IMR-90 (cell line): ENCODE measurements at regions not wholly inside any gene's neighbourhood (a gene's known extent, or its start where the extent isn't known, plus 50 kb on each side); places are given as distances from the start of the nearest gene placed in this dataset.

ENCODE experiments used
- ATAC-seq: fragments of 200-7000 bp; cut with Tn5 transposase; 2 replicates; pipeline ENCODE4 v1.9.1; 2020; ENCODE audit warnings: low read depth, mild to moderate bottlenecking, moderate library complexity
- BruUV-seq: library from RNA; stranded (reverse); fragments of 400-500 nt; replicated peaks from 2 replicates; lab custom pipeline; 2021; lab: Mats Ljungman, UMichigan
- CTCF ChIA-PET: fragments of 300-600 bp; formaldehyde crosslinking; extraction: SDS; loops from one replicate; lab custom pipeline; 2021; ENCODE audit warnings: antibody characterized with exemption; lab: Yijun Ruan, JAX
- POLR2A ChIA-PET: fragments of 300-600 bp; sonication (Branson Sonifier 250); formaldehyde crosslinking; loops from one replicate; lab custom pipeline; 2022; ENCODE audit warnings: antibody characterized with exemption; ENCODE audit not compliant: unreplicated experiment; lab: Charles Lee
- DNase-seq: peaks from one replicate; pipeline ENCODE4 v3.0.0; 2013
- H2AFZ ChIP-seq: replicated peaks from 2 replicates; pipeline ENCODE3; 2013; ENCODE audit warnings: low read length, mild to moderate bottlenecking; ENCODE audit not compliant: poor library complexity
- H2AK5ac ChIP-seq: 2 replicates; pipeline ENCODE4 v1.6.1; 2013; ENCODE audit warnings: low read depth, low read length, inconsistent platforms
- H2AK9ac ChIP-seq: replicated peaks from 2 replicates; pipeline ENCODE3; 2013; ENCODE audit warnings: mild to moderate bottlenecking, low read depth, low read length, moderate library complexity; ENCODE audit not compliant: poor library complexity
- H2BK120ac ChIP-seq: 2 replicates; pipeline ENCODE4 v1.6.1; 2013; ENCODE audit warnings: low read depth, low read length, inconsistent platforms
- H2BK15ac ChIP-seq: 3 replicates; pipeline ENCODE4 v1.6.1; 2013; ENCODE audit warnings: low read depth, low read length, inconsistent platforms
- H2BK20ac ChIP-seq: 2 replicates; pipeline ENCODE4 v1.6.1; 2013; ENCODE audit warnings: low read depth, mild to moderate bottlenecking, inconsistent platforms, low read length, moderate library complexity
- H2BK5ac ChIP-seq: 2 replicates; pipeline ENCODE4 v1.6.1; 2013; ENCODE audit warnings: mild to moderate bottlenecking, low read depth, low read length, inconsistent platforms; ENCODE audit not compliant: poor library complexity, severe bottlenecking
- H3K14ac ChIP-seq: replicated peaks from 2 replicates; pipeline ENCODE4 v1.6.1; 2013; ENCODE audit warnings: low read depth, low read length, inconsistent platforms
- H3K18ac ChIP-seq: 2 replicates; pipeline ENCODE4 v1.6.1; 2013; ENCODE audit warnings: low read depth, low read length, control low read depth
- H3K23ac ChIP-seq: 2 replicates; pipeline ENCODE4 v1.6.1; 2013; ENCODE audit warnings: low read depth, low read length, inconsistent platforms
- H3K27ac ChIP-seq: 2 replicates; pipeline ENCODE4 v1.5.1; 2013; ENCODE audit warnings: mild to moderate bottlenecking, control low read depth, low read length; ENCODE audit not compliant: insufficient read depth
- H3K27me3 ChIP-seq: 2 replicates; pipeline ENCODE4 v1.6.1; 2013; ENCODE audit warnings: low read length; ENCODE audit not compliant: control insufficient read depth, insufficient read depth
- H3K36me3 ChIP-seq: 2 replicates; pipeline ENCODE4 v1.6.1; 2013; ENCODE audit warnings: low read length, mixed read lengths; ENCODE audit not compliant: control insufficient read depth, insufficient read depth
- H3K4ac ChIP-seq: 2 replicates; pipeline ENCODE4 v1.6.1; 2013; ENCODE audit warnings: low read depth, low read length, inconsistent platforms
- H3K4me1 ChIP-seq: 2 replicates; pipeline ENCODE4 v1.6.1; 2013; ENCODE audit warnings: low read length, mixed read lengths; ENCODE audit not compliant: control insufficient read depth, insufficient read depth
- H3K4me2 ChIP-seq: 2 replicates; pipeline ENCODE4 v1.6.1; 2013; ENCODE audit warnings: low read depth, mild to moderate bottlenecking, control low read depth, low read length, moderate library complexity
- H3K4me3 ChIP-seq: 2 replicates; pipeline ENCODE4 v1.5.1; 2013; ENCODE audit warnings: low read depth, mild to moderate bottlenecking, control low read depth, low read length, moderate library complexity; ENCODE audit not compliant: insufficient read depth
- H3K56ac ChIP-seq: 2 replicates; pipeline ENCODE4 v1.6.1; 2013; ENCODE audit warnings: low read length, inconsistent platforms; ENCODE audit not compliant: insufficient read depth; ENCODE audit errors: extremely low read depth
- H3K79me1 ChIP-seq, 2 experiments: 2 replicates each; pipeline ENCODE4 v1.6.1; 2013; ENCODE audit warnings: low read length in 2 of 2, inconsistent platforms in 1 of 2, low read depth in 1 of 2
- H3K9ac ChIP-seq: 2 replicates; pipeline ENCODE4 v1.6.1; 2013; ENCODE audit warnings: low read depth, low read length, control low read depth
- H3K9me1 ChIP-seq: 2 replicates; pipeline ENCODE4 v1.6.1; 2013; ENCODE audit warnings: low read length, inconsistent platforms; ENCODE audit not compliant: insufficient read depth
- H3K9me3 ChIP-seq: 2 replicates; pipeline ENCODE4 v1.6.1; 2013; ENCODE audit warnings: low read length; ENCODE audit not compliant: control insufficient read depth, insufficient read depth
- H4K20me1 ChIP-seq: 2 replicates; pipeline ENCODE4 v1.6.1; 2013; ENCODE audit warnings: low read length, inconsistent platforms; ENCODE audit not compliant: insufficient read depth
- H4K5ac ChIP-seq: 2 replicates; pipeline ENCODE4 v1.6.1; 2013; ENCODE audit warnings: mild to moderate bottlenecking, low read depth, low read length, control low read depth
- H4K8ac ChIP-seq, 2 experiments: 2 replicates each; pipeline ENCODE4 v1.6.1; 2013; ENCODE audit warnings: low read depth in 2 of 2, low read length in 2 of 2, control low read depth in 1 of 2, inconsistent platforms in 1 of 2
- H4K91ac ChIP-seq: 2 replicates; pipeline ENCODE4 v1.6.1; 2013; ENCODE audit warnings: low read depth, low read length, inconsistent platforms; ENCODE audit not compliant: insufficient read depth
- BHLHE40 ChIP-seq: fragments of 150-350 bp; IDR thresholded peaks from 2 replicates; pipeline ENCODE4 v1.6.1; 2016; ENCODE audit warnings: mild to moderate bottlenecking, low read depth, low read length
- CEBPB ChIP-seq: IDR thresholded peaks from 2 replicates; pipeline ENCODE4 v1.6.1; 2012; ENCODE audit warnings: low read depth, low read length, improper control_type of control experiment
- CHD1 ChIP-seq: IDR thresholded peaks from 2 replicates; pipeline ENCODE4 v1.6.1; 2012; ENCODE audit warnings: low read depth, low read length, improper control_type of control experiment
- ELK1 ChIP-seq: fragments of 150-350 bp; IDR thresholded peaks from 2 replicates; pipeline ENCODE4 v1.6.1; 2016; ENCODE audit warnings: low read depth, mild to moderate bottlenecking, low read length, moderate library complexity, borderline replicate concordance
- FOS ChIP-seq: fragments of 150-350 bp; IDR thresholded peaks from 2 replicates; pipeline ENCODE4 v1.6.1; 2016; ENCODE audit warnings: low read depth, low read length
- MAFK ChIP-seq: IDR thresholded peaks from 2 replicates; pipeline ENCODE4 v1.6.1; 2012; ENCODE audit warnings: low read depth, low read length, improper control_type of control experiment
- MAZ ChIP-seq: IDR thresholded peaks from 2 replicates; pipeline ENCODE4 v1.6.1; 2012; ENCODE audit warnings: low read depth, mild to moderate bottlenecking, low read length, improper control_type of control experiment, moderate library complexity, borderline replicate concordance
- MXI1 ChIP-seq: IDR thresholded peaks from 2 replicates; pipeline ENCODE4 v1.6.1; 2012; ENCODE audit warnings: low read depth, mild to moderate bottlenecking, low read length, moderate library complexity, borderline replicate concordance
- NFE2L2 ChIP-seq: fragments of 150-350 bp; IDR thresholded peaks from 2 replicates; pipeline ENCODE4 v1.6.1; 2016; ENCODE audit warnings: low read depth, mild to moderate bottlenecking, low read length
- POLR2A ChIP-seq: IDR thresholded peaks from 2 replicates; pipeline ENCODE4 v1.6.1; 2012; ENCODE audit warnings: mild to moderate bottlenecking, low read depth, low read length
- RAD21 ChIP-seq: IDR thresholded peaks from 2 replicates; pipeline ENCODE4 v1.6.1; 2012; ENCODE audit warnings: low read length, improper control_type of control experiment
- RCOR1 ChIP-seq: IDR thresholded peaks from 2 replicates; pipeline ENCODE4 v1.6.1; 2012; ENCODE audit warnings: mild to moderate bottlenecking, low read length, improper control_type of control experiment; ENCODE audit not compliant: insufficient replicate concordance
- RFX5 ChIP-seq: IDR thresholded peaks from 2 replicates; pipeline ENCODE4 v1.8.0; 2012; ENCODE audit warnings: low read depth, mild to moderate bottlenecking, low read length, moderate library complexity
- SMC3 ChIP-seq: fragments of 150-350 bp; IDR thresholded peaks from 2 replicates; pipeline ENCODE4 v1.6.1; 2016; ENCODE audit warnings: low read depth, mild to moderate bottlenecking, antibody characterized with exemption, low read length, moderate library complexity
- WGBS, 2 experiments: methylation state at CpG; one replicate each; pipeline versions ENCODE4 v1.1.5 to v1.1.7; 2013; ENCODE audit warnings: missing lambda C conversion rate in 2 of 2; ENCODE audit not compliant: insufficient read length in 1 of 2; ENCODE audit errors: extremely low coverage in 2 of 2; 5-methylcytosine and 5-hydroxymethylcytosine counted together
- dilution Hi-C: fragments of 300-500 bp; cut with HindIII; formaldehyde crosslinking; loops from one replicate; pipeline ENCODE4 v1.14.3; 2018; ENCODE audit warnings: low sequenced_read_pairs; ENCODE audit not compliant: unreplicated experiment
- in situ Hi-C: fragments of 300-500 bp; cut with MboI; formaldehyde crosslinking; loops from 3 replicates; pipeline ENCODE4 v1.14.3; 2019; ENCODE audit warnings: low sequenced_read_pairs, inconsistent platforms, mixed read lengths
- intact Hi-C: fragments of 100-400 bp; cut with micrococcal nuclease; formaldehyde crosslinking; loops from 2 replicates; pipeline ENCODE4 v1.10.0; 2022
- TF ChIP-seq, protein P1 (sequence below): conservative IDR thresholded peaks from 2 replicates; pipeline ENCODE4 v1.5.1; 2012; ENCODE audit warnings: mild to moderate bottlenecking, low read depth, low read length, improper control_type of control experiment
- TF ChIP-seq, protein P2 (sequence below): fragments of 150-350 bp; IDR thresholded peaks from 2 replicates; pipeline ENCODE4 v1.6.1; 2017; ENCODE audit warnings: mild to moderate bottlenecking, antibody characterized with exemption, low read length, low read depth

- dilution Hi-C loops = no loop called here
- in situ Hi-C loops = loop anchor here (25.0 kb wide), 1 partner anchor 273 kb away; no protein-coding TSS in a partner anchor
- WGBS, 2 experiments = 82% methylated on average over 1 of the region's 1 CpG; no CpG with 5 or more reads in 1 of the 2 experiments
Measured at GRCh38 chr2:165010556-165010955, 55.2 kb upstream of the SLC38A11 start.

More at GRCh38 chr2:165010556-165010955, 55.2 kb upstream of the SLC38A11 start:
- H3K4me3 ChIP-seq = no peak overlapping the region
- H2BK15ac ChIP-seq = no peak overlapping the region
- no peak overlapping the region for H2BK5ac ChIP-seq
- no peak overlapping the region for H3K23ac ChIP-seq
- H3K36me3 ChIP-seq = no peaks in the 10 kb centered on the region
- H3K27ac ChIP-seq = no peak overlapping the region
- no peak overlapping the region for H3K56ac ChIP-seq
- peaks cover 4% of the 10 kb centered on the region; the same call in 1 of the 2 replicates for H3K27me3 ChIP-seq
- H3K4me1 ChIP-seq = no peaks in the 10 kb centered on the region
- H4K5ac ChIP-seq = no peak overlapping the region
- ChIA-PET POLR2A (no interaction called here), CTCF (no interaction called here)
- H2BK20ac ChIP-seq = no peak overlapping the region
- no peaks in the 10 kb centered on the region for H3K79me1 ChIP-seq
- H3K18ac ChIP-seq = no peak overlapping the region
- no peaks in the 10 kb centered on the region for H4K20me1 ChIP-seq
- intact Hi-C loops = no loop called here
- H3K14ac ChIP-seq = no peak overlapping the region
- H4K8ac ChIP-seq = no peak overlapping the region
- H2AK9ac ChIP-seq = no peak overlapping the region
- no peak overlapping the region for H3K9ac ChIP-seq
- H3K9me3 ChIP-seq = no peaks in the 10 kb centered on the region
- no peak overlapping the region for H2AFZ ChIP-seq
- H3K4me2 ChIP-seq = no peak overlapping the region
- no TSS peak for BruUV-seq
- ATAC-seq (no peak), DNase-seq (no peak)
- no peak overlapping the region for H2AK5ac ChIP-seq
- H3K4ac ChIP-seq = no peak overlapping the region
- no peaks in the 10 kb centered on the region for H3K9me1 ChIP-seq
- no peak overlapping the region for H4K91ac ChIP-seq
- H2BK120ac ChIP-seq = no peak overlapping the region
- TF ChIP-seq ELK1 (no peak), NFE2L2 (no peak), CEBPB (no peak), MAZ (no peak), CHD1 (no peak), RAD21 (no peak), MAFK (no peak), FOS (no peak), BHLHE40 (no peak), MXI1 (no peak), RFX5 (no peak), SMC3 (no peak), RCOR1 (no peak), POLR2A (no peak)
- TF ChIP-seq, protein P1, sequence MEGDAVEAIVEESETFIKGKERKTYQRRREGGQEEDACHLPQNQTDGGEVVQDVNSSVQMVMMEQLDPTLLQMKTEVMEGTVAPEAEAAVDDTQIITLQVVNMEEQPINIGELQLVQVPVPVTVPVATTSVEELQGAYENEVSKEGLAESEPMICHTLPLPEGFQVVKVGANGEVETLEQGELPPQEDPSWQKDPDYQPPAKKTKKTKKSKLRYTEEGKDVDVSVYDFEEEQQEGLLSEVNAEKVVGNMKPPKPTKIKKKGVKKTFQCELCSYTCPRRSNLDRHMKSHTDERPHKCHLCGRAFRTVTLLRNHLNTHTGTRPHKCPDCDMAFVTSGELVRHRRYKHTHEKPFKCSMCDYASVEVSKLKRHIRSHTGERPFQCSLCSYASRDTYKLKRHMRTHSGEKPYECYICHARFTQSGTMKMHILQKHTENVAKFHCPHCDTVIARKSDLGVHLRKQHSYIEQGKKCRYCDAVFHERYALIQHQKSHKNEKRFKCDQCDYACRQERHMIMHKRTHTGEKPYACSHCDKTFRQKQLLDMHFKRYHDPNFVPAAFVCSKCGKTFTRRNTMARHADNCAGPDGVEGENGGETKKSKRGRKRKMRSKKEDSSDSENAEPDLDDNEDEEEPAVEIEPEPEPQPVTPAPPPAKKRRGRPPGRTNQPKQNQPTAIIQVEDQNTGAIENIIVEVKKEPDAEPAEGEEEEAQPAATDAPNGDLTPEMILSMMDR = no peak
- TF ChIP-seq, protein P2, sequence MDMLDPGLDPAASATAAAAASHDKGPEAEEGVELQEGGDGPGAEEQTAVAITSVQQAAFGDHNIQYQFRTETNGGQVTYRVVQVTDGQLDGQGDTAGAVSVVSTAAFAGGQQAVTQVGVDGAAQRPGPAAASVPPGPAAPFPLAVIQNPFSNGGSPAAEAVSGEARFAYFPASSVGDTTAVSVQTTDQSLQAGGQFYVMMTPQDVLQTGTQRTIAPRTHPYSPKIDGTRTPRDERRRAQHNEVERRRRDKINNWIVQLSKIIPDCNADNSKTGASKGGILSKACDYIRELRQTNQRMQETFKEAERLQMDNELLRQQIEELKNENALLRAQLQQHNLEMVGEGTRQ = no peak
